ENCODE measurements at regions not wholly inside any gene's neighbourhood (a gene's known extent, or its start where the extent isn't known, plus 50 kb on each side); places are given as distances from the start of the nearest gene placed in this dataset.
A peak's percentile ranks its signal among the peaks of the same experiment; 100 is the strongest.
"Not testable (repeated sequence)": the region's sequence is repeated elsewhere in the genome, so short reads cannot be mapped to it uniquely, and the experiment has no call there.

GRCh38 chr15:54839379-54839778, 357.4 kb downstream of the RSL24D1 start:
- DNase-seq = no peak

GRCh38 chr15:54836052-54836795, 360.5 kb downstream of the RSL24D1 start:
- DNase-seq = no peak

GRCh38 chr15:54829821-54830220, 366.9 kb downstream of the RSL24D1 start:
- DNase-seq = no peak

GRCh38 chr15:54820811-54821210, 375.9 kb downstream of the RSL24D1 start:
- DNase-seq = no peak

GRCh38 chr15:54820098-54820497, 376.6 kb downstream of the RSL24D1 start:
- DNase-seq = no peak

- DNase-seq = no peak
These were observed 380.3 kb downstream of the RSL24D1 start for GRCh38 chr15:54816401-54816800.

- DNase-seq = peak; percentile 24
These were observed 381.2 kb downstream of the RSL24D1 start for GRCh38 chr15:54815556-54815955.

GRCh38 chr15:54812383-54812782, 384.4 kb downstream of the RSL24D1 start:
- no peak for DNase-seq

- no peak for DNase-seq
These were observed 386.2 kb downstream of the RSL24D1 start for GRCh38 chr15:54810496-54810895.

GRCh38 chr15:54810031-54810430, 386.7 kb downstream of the RSL24D1 start:
- DNase-seq = peak; percentile 5

GRCh38 chr15:54808321-54808720, 388.4 kb downstream of the RSL24D1 start:
- DNase-seq = no peak

GRCh38 chr15:54803987-54804386, 392.8 kb downstream of the RSL24D1 start:
- no peak for DNase-seq

GRCh38 chr15:54803134-54803808, 393.5 kb downstream of the RSL24D1 start:
- DNase-seq = peak; percentile 53

GRCh38 chr15:54792526-54792925, 404.2 kb downstream of the RSL24D1 start:
- DNase-seq = no peak

GRCh38 chr15:54790693-54791092, 406.0 kb downstream of the RSL24D1 start:
- DNase-seq = no peak

GRCh38 chr15:54789376-54789775, 407.4 kb downstream of the RSL24D1 start:
- DNase-seq = peak; percentile 9

- DNase-seq = not testable (repeated sequence)
These were observed 415.5 kb downstream of the RSL24D1 start for GRCh38 chr15:54781220-54781619.

GRCh38 chr15:54779271-54779670, 417.5 kb downstream of the RSL24D1 start:
- no peak for DNase-seq

GRCh38 chr15:54776410-54776809, 420.3 kb downstream of the RSL24D1 start:
- DNase-seq = no peak

GRCh38 chr15:54772663-54773062, 424.1 kb downstream of the RSL24D1 start:
- DNase-seq = peak; percentile 2

GRCh38 chr15:54749461-54749860, 447.3 kb downstream of the RSL24D1 start:
- not testable (repeated sequence) for DNase-seq

- peak; percentile 10 for DNase-seq
These were observed 474.3 kb downstream of the RSL24D1 start for GRCh38 chr15:54722342-54722986.

GRCh38 chr15:54719325-54719724, 477.4 kb downstream of the RSL24D1 start:
- DNase-seq = no peak
